ENCODE measurements at regions not wholly inside any gene's neighbourhood (a gene's known extent, or its start where the extent isn't known, plus 50 kb on each side); places are given as distances from the start of the nearest gene placed in this dataset.
A peak's percentile ranks its signal among the peaks of the same experiment; 100 is the strongest.
"Not testable (repeated sequence)": the region's sequence is repeated elsewhere in the genome, so short reads cannot be mapped to it uniquely, and the experiment has no call there.

DNA sequence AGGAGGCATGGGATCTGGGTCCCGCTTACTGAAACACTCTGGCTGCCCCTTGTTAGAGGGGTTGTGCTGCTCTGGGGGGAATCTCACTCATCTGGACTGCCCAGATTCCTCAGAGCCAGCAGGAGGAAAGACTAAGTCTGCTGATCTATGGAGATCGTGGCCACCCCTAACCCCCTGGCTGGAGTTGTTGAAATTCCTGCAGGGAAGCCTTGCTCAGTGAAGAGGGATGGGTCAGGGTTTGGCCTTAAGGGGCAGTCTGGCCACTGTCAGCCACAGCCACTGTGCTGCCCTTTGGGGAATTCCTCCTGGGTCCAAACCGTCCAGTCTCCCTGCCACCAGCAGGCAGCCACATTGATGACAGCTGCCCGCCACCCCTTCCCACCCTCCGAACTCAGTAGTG lies 362.0 kb upstream of the AMOT start:
- 0 out of 2 replicates have a peak, but pooled peaks cover 3% of the 10 kb centered on the region for H3K9me3 ChIP-seq (ENCODE audit: low read length)
- no peak overlapping the region for H3K4me3 ChIP-seq (ENCODE audit: low read length)
- H4K20me1 ChIP-seq (ENCODE audit: insufficient read depth, low read depth, low read length), result no peaks in the 10 kb centered on the region
- H2AFZ ChIP-seq (ENCODE audit: low read length), result no peak overlapping the region
- no peaks in the 10 kb centered on the region for H3K36me3 ChIP-seq (ENCODE audit: insufficient read depth, low read length)
- H3K27ac ChIP-seq (ENCODE audit: low read length), result no peak overlapping the region
- H3K27me3 ChIP-seq (ENCODE audit: low read length), result no peaks in the 10 kb centered on the region
- no peaks in the 10 kb centered on the region for H3K9me2 ChIP-seq (replicated peaks; ENCODE audit: insufficient read depth, low read length)
- no peak overlapping the region for H3K9ac ChIP-seq (ENCODE audit: low read length)
- no peaks in the 10 kb centered on the region for H3K79me2 ChIP-seq (ENCODE audit: low read length)
- no peak for DNase-seq
- H3K4me1 ChIP-seq (ENCODE audit: low read length), result no peaks in the 10 kb centered on the region
- H3K4me2 ChIP-seq (ENCODE audit: low read depth, low read length, poor library complexity, severe bottlenecking), result no peak overlapping the region

GRCh38 chrX:113195949-113196348 lies 355.3 kb upstream of the AMOT start:
- Histone ChIP-seq H3K27ac (ENCODE audit: low read length) (no peak overlapping the region), H2AFZ (ENCODE audit: low read length) (no peak overlapping the region), H4K20me1 (ENCODE audit: insufficient read depth, low read depth, low read length) (no peaks in the 10 kb centered on the region), H3K9ac (ENCODE audit: low read length) (no peak overlapping the region), H3K79me2 (ENCODE audit: low read length) (no peaks in the 10 kb centered on the region), H3K4me3 (ENCODE audit: low read length) (no peak overlapping the region), H3K4me2 (ENCODE audit: low read depth, low read length, poor library complexity, severe bottlenecking) (no peak overlapping the region), H3K27me3 (ENCODE audit: low read length) (no peaks in the 10 kb centered on the region), H3K9me3 (ENCODE audit: low read length) (peaks cover 6% of the 10 kb centered on the region; the same call in 1 of the 2 replicates), H3K36me3 (ENCODE audit: insufficient read depth, low read length) (no peaks in the 10 kb centered on the region), H3K9me2 (replicated peaks; ENCODE audit: insufficient read depth, low read length) (no peaks in the 10 kb centered on the region), H3K4me1 (ENCODE audit: low read length) (no peaks in the 10 kb centered on the region)
- no peak for DNase-seq

- H3K27ac ChIP-seq (ENCODE audit: low read length), result no peak overlapping the region
- no peaks in the 10 kb centered on the region for H3K4me1 ChIP-seq (ENCODE audit: low read length)
- no peak overlapping the region for H3K4me3 ChIP-seq (ENCODE audit: low read length)
- H3K4me2 ChIP-seq (ENCODE audit: low read depth, low read length, poor library complexity, severe bottlenecking), result no peak overlapping the region
- no peak for DNase-seq
- H3K9me3 ChIP-seq (ENCODE audit: low read length), result peaks cover 6% of the 10 kb centered on the region; the same call in 1 of the 2 replicates
- no peaks in the 10 kb centered on the region for H3K27me3 ChIP-seq (ENCODE audit: low read length)
- H3K9me2 ChIP-seq (replicated peaks; ENCODE audit: insufficient read depth, low read length), result no peaks in the 10 kb centered on the region
- H4K20me1 ChIP-seq (ENCODE audit: insufficient read depth, low read depth, low read length), result no peaks in the 10 kb centered on the region
- H3K36me3 ChIP-seq (ENCODE audit: insufficient read depth, low read length), result no peaks in the 10 kb centered on the region
- H2AFZ ChIP-seq (ENCODE audit: low read length), result no peak overlapping the region
- H3K9ac ChIP-seq (ENCODE audit: low read length), result no peak overlapping the region
- H3K79me2 ChIP-seq (ENCODE audit: low read length), result no peaks in the 10 kb centered on the region
Measured at GRCh38 chrX:113192418-113192817, 351.8 kb upstream of the AMOT start.

DNA sequence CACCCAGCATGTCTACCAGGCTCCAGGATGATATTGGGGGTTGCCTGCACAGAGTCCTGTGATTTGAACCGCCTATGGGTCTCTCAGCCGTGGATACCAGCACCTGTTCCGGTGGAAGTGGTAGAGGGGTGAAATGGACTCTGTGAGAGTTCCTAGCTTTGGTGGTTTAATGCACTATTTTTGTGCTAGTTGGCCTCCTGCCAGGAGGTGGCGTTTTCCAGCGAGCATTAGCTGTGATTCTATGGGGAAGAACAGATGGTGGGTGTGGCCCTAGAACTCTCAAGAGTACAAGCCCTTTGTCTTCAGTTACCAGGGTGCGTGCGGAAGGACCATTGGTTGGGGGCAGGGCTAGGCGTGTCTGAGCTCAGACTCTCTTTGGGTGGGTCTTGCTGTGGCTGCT lies 316.9 kb upstream of the AMOT start:
- H3K79me2 ChIP-seq (ENCODE audit: low read length), result no peaks in the 10 kb centered on the region
- no peaks in the 10 kb centered on the region for H3K9me2 ChIP-seq (replicated peaks; ENCODE audit: insufficient read depth, low read length)
- H3K36me3 ChIP-seq (ENCODE audit: insufficient read depth, low read length), result no peaks in the 10 kb centered on the region
- H3K27me3 ChIP-seq (ENCODE audit: low read length), result no peaks in the 10 kb centered on the region
- no peak overlapping the region for H3K9ac ChIP-seq (ENCODE audit: low read length)
- no peak overlapping the region for H3K27ac ChIP-seq (ENCODE audit: low read length)
- no peaks in the 10 kb centered on the region for H3K9me3 ChIP-seq (ENCODE audit: low read length)
- no peak overlapping the region for H3K4me3 ChIP-seq (ENCODE audit: low read length)
- DNase-seq, result peak; percentile 56
- no peak overlapping the region for H3K4me2 ChIP-seq (ENCODE audit: low read depth, low read length, poor library complexity, severe bottlenecking)
- no peaks in the 10 kb centered on the region for H3K4me1 ChIP-seq (ENCODE audit: low read length)
- no peak overlapping the region for H2AFZ ChIP-seq (ENCODE audit: low read length)
- H4K20me1 ChIP-seq (ENCODE audit: insufficient read depth, low read depth, low read length), result no peaks in the 10 kb centered on the region

- not testable (repeated sequence) for H3K9ac ChIP-seq (ENCODE audit: low read length); H3K79me2 ChIP-seq (ENCODE audit: low read length); H3K27ac ChIP-seq (ENCODE audit: low read length); H3K4me3 ChIP-seq (ENCODE audit: low read length); H3K27me3 ChIP-seq (ENCODE audit: low read length); H3K36me3 ChIP-seq (ENCODE audit: insufficient read depth, low read length); H2AFZ ChIP-seq (ENCODE audit: low read length); H4K20me1 ChIP-seq (ENCODE audit: insufficient read depth, low read depth, low read length); H3K4me2 ChIP-seq (ENCODE audit: low read depth, low read length, poor library complexity, severe bottlenecking); H3K4me1 ChIP-seq (ENCODE audit: low read length); H3K9me2 ChIP-seq (replicated peaks; ENCODE audit: insufficient read depth, low read length); DNase-seq; H3K9me3 ChIP-seq (ENCODE audit: low read length)
Measured at GRCh38 chrX:113154315-113154714, 313.7 kb upstream of the AMOT start.

DNA sequence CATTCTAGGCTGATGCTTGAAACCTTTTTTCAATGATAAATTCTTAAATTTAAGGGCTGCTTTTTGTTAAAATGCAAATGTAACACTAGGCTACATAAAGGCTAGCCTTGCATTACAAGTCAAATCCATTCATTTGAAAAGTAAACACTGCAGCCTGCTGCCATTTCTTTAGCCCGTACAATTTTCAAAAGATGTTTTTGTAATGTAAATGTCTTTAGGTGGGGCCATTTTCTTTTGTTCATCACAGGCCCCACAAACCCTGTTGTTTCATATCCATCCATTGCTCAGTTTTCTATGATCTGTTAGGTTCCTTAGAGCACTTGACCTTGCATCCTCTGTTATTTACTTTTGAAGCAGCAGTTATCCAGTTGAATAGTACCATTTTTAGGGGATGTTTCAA lies 296.2 kb upstream of the AMOT start:
- Histone ChIP-seq H3K9me2 (replicated peaks; ENCODE audit: insufficient read depth, low read length) (no peaks in the 10 kb centered on the region), H3K9ac (ENCODE audit: low read length) (no peak overlapping the region), H3K27me3 (ENCODE audit: low read length) (no peaks in the 10 kb centered on the region), H3K36me3 (ENCODE audit: insufficient read depth, low read length) (no peaks in the 10 kb centered on the region), H3K9me3 (ENCODE audit: low read length) (no peaks in the 10 kb centered on the region), H3K4me1 (ENCODE audit: low read length) (no peaks in the 10 kb centered on the region), H3K4me2 (ENCODE audit: low read depth, low read length, poor library complexity, severe bottlenecking) (no peak overlapping the region), H4K20me1 (ENCODE audit: insufficient read depth, low read depth, low read length) (no peaks in the 10 kb centered on the region), H3K27ac (ENCODE audit: low read length) (no peak overlapping the region), H3K4me3 (ENCODE audit: low read length) (no peak overlapping the region), H3K79me2 (ENCODE audit: low read length) (no peaks in the 10 kb centered on the region), H2AFZ (ENCODE audit: low read length) (no peak overlapping the region)
- DNase-seq, result no peak

DNA sequence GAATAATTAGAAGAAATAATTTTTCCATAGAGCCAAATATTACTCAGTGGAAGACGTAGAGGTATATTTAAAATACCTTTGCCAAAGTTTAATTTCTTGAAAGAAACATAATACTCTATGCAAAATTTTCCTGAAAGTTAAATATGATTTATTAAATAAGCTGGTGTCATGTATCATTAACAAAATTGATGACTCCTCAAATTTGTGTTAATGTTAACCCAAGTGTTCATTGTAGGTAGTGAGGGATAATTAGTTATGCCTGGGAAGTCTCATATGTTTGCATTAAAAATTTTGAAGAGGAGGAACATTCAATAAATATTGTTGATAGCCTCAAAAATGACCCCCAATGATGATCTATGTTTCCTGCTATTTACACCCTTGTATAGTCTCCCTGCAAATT lies 292.7 kb upstream of the AMOT start:
- no peak overlapping the region for H3K9ac ChIP-seq (ENCODE audit: low read length)
- H3K27ac ChIP-seq (ENCODE audit: low read length), result no peak overlapping the region
- no peak overlapping the region for H2AFZ ChIP-seq (ENCODE audit: low read length)
- no peak overlapping the region for H3K4me2 ChIP-seq (ENCODE audit: low read depth, low read length, poor library complexity, severe bottlenecking)
- no peaks in the 10 kb centered on the region for H3K27me3 ChIP-seq (ENCODE audit: low read length)
- DNase-seq, result no peak
- H4K20me1 ChIP-seq (ENCODE audit: insufficient read depth, low read depth, low read length), result no peaks in the 10 kb centered on the region
- H3K36me3 ChIP-seq (ENCODE audit: insufficient read depth, low read length), result no peaks in the 10 kb centered on the region
- H3K4me1 ChIP-seq (ENCODE audit: low read length), result no peaks in the 10 kb centered on the region
- H3K9me2 ChIP-seq (replicated peaks; ENCODE audit: insufficient read depth, low read length), result no peaks in the 10 kb centered on the region
- H3K79me2 ChIP-seq (ENCODE audit: low read length), result no peaks in the 10 kb centered on the region
- no peaks in the 10 kb centered on the region for H3K9me3 ChIP-seq (ENCODE audit: low read length)
- no peak overlapping the region for H3K4me3 ChIP-seq (ENCODE audit: low read length)

GRCh38 chrX:113124693-113125092 lies 284.1 kb upstream of the AMOT start:
- H3K79me2 ChIP-seq (ENCODE audit: low read length), result no peaks in the 10 kb centered on the region
- no peak overlapping the region for H2AFZ ChIP-seq (ENCODE audit: low read length)
- no peaks in the 10 kb centered on the region for H3K9me2 ChIP-seq (replicated peaks; ENCODE audit: insufficient read depth, low read length)
- H3K9me3 ChIP-seq (ENCODE audit: low read length), result peaks cover 5% of the 10 kb centered on the region; the same call in 1 of the 2 replicates
- no peak overlapping the region for H3K4me3 ChIP-seq (ENCODE audit: low read length)
- H3K27me3 ChIP-seq (ENCODE audit: low read length), result no peaks in the 10 kb centered on the region
- DNase-seq, result no peak
- no peak overlapping the region for H3K9ac ChIP-seq (ENCODE audit: low read length)
- H4K20me1 ChIP-seq (ENCODE audit: insufficient read depth, low read depth, low read length), result no peaks in the 10 kb centered on the region
- H3K36me3 ChIP-seq (ENCODE audit: insufficient read depth, low read length), result no peaks in the 10 kb centered on the region
- no peaks in the 10 kb centered on the region for H3K4me1 ChIP-seq (ENCODE audit: low read length)
- no peak overlapping the region for H3K4me2 ChIP-seq (ENCODE audit: low read depth, low read length, poor library complexity, severe bottlenecking)
- H3K27ac ChIP-seq (ENCODE audit: low read length), result no peak overlapping the region

DNA sequence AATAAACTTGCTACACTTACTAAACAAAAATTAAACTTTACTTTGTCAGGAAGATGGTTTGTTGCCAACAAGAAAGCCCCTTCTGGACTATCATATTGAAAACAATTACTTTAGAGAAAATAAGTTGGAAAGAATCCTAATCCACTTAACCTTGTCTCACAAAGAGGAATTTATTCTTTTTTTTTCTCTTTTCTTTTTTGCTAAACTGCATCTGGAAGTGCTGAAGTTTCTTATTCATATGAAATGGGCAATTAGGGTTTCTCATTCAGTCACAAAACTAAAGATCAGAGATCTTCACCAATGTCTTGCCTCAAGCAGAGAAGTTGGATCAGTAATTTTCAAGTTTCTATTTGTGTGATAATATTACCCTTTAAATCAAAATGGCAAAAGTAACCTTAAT lies 234.9 kb upstream of the AMOT start:
- H3K9ac ChIP-seq (ENCODE audit: low read length), result no peak overlapping the region
- H2AFZ ChIP-seq (ENCODE audit: low read length), result no peak overlapping the region
- no peak overlapping the region for H3K27ac ChIP-seq (ENCODE audit: low read length)
- no peaks in the 10 kb centered on the region for H3K36me3 ChIP-seq (ENCODE audit: insufficient read depth, low read length)
- H3K27me3 ChIP-seq (ENCODE audit: low read length), result no peaks in the 10 kb centered on the region
- H3K9me2 ChIP-seq (replicated peaks; ENCODE audit: insufficient read depth, low read length), result no peaks in the 10 kb centered on the region
- no peak overlapping the region for H3K4me3 ChIP-seq (ENCODE audit: low read length)
- no peaks in the 10 kb centered on the region for H4K20me1 ChIP-seq (ENCODE audit: insufficient read depth, low read depth, low read length)
- no peaks in the 10 kb centered on the region for H3K79me2 ChIP-seq (ENCODE audit: low read length)
- H3K4me1 ChIP-seq (ENCODE audit: low read length), result no peaks in the 10 kb centered on the region
- peaks cover 6% of the 10 kb centered on the region for H3K9me3 ChIP-seq (ENCODE audit: low read length)
- H3K4me2 ChIP-seq (ENCODE audit: low read depth, low read length, poor library complexity, severe bottlenecking), result no peak overlapping the region
- DNase-seq, result no peak
